Neural crest cell (in vitro differentiated cells): ENCODE measurements at regions not wholly inside any gene's neighbourhood (a gene's known extent, or its start where the extent isn't known, plus 50 kb on each side); places are given as distances from the start of the nearest gene placed in this dataset.

Experiments used
- DNase-seq: peaks from one replicate; pipeline ENCODE4 v3.0.0; 2021; ENCODE audit warnings: low read depth, mixed read lengths, low spot score
- H3K27ac Mint-ChIP-seq: one replicate; pipeline ENCODE4 v1.8.0; 2021; ENCODE audit warnings: mild to moderate bottlenecking, mixed read lengths; ENCODE audit not compliant: unreplicated experiment
- H3K27me3 Mint-ChIP-seq: 2 replicates; pipeline ENCODE4 v1.8.0; 2021; ENCODE audit warnings: low read depth, mild to moderate bottlenecking, mixed read lengths
- H3K36me3 Mint-ChIP-seq: 2 replicates; pipeline ENCODE4 v1.8.0; 2021; ENCODE audit warnings: low read depth, mild to moderate bottlenecking, mixed read lengths
- H3K4me1 Mint-ChIP-seq: 2 replicates; pipeline ENCODE4 v1.8.0; 2021; ENCODE audit warnings: mixed read lengths
- H3K4me3 Mint-ChIP-seq: one replicate; pipeline ENCODE4 v1.8.0; 2021; ENCODE audit warnings: mild to moderate bottlenecking, mixed read lengths
- H3K9me3 Mint-ChIP-seq: 2 replicates; pipeline ENCODE4 v1.8.0; 2021; ENCODE audit warnings: mixed read lengths
- CTCF ChIP-seq: fragments of 200-600 bp; sonication (generic); conservative IDR thresholded peaks from 2 replicates; pipeline ENCODE4 v1.5.0; 2021; ENCODE audit warnings: antibody characterized with exemption, mild to moderate bottlenecking

DNA sequence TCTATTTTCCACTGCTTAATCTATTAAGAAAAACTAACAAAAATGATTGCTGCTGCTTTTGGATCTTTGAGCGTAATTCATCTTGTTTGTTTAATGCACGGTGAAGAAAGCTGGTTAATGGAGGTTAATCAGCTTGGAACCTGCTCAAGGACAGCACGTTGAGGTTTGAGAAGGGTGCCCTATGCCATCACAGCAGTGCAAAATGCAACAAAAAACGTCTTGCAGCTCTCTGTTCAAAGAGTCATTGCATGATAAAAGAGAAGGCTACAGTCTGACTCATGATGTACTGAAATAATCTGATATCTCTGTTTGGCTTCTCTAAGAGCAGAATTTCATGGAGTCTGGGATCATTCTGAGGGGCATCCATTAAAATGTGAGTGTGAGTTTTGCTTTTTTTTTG lies 80.6 kb upstream of the PREP start:
- Mint-ChIP-seq H3K4me1 (peaks cover 31% of the 10 kb centered on the region), H3K27me3 (no peaks in the 10 kb centered on the region), H3K9me3 (no peaks in the 10 kb centered on the region), H3K27ac (no peak overlapping the region), H3K36me3 (no peaks in the 10 kb centered on the region), H3K4me3 (no peak overlapping the region)
- DNase-seq, result no peak
- TF ChIP-seq CTCF, result no peak

GRCh38 chr6:105482921-105483320 lies 80.0 kb upstream of the PREP start:
- no peak for TF ChIP-seq CTCF
- no peaks in the 10 kb centered on the region for H3K9me3 Mint-ChIP-seq

DNA sequence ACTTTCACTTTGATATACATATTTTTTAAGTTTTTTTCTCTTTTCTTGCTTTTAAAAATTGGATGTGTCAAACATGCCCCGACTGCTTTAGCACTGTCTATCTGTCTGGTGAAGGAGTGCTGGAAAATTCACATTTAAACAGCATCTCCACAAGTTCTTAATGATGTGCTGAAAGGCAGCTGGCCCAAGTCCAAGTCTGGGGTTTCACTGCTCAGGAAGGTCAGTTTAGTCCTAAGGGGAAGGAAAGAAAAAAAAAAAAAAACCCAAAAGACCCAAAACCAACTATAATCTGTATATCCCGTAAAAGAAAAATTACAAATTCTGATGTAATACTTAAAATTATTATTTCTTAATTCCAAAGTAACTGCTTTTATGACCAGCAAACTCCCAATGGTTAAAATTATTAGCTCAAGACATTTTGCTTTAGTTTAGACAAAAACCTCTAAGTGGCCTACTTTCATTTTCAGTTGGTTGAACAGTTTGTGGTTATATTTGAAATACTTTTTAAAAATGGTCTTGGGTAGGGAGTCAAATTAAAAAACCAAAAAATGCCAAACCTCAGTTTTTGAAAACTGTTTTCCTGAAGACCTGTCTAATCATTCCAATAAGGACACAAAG lies 79.5 kb upstream of the PREP start:
- Mint-ChIP-seq H3K9me3 (no peaks in the 10 kb centered on the region), H3K4me1 (peaks cover 23% of the 10 kb centered on the region), H3K4me3 (no peak overlapping the region), H3K36me3 (no peaks in the 10 kb centered on the region), H3K27me3 (no peaks in the 10 kb centered on the region), H3K27ac (no peak overlapping the region)
- no peak for DNase-seq
- TF ChIP-seq CTCF, result no peak

More at GRCh38 chr6:105482921-105483320, 80.0 kb upstream of the PREP start:
- Mint-ChIP-seq H3K27ac (no peak overlapping the region), H3K4me3 (no peak overlapping the region), H3K4me1 (peaks cover 26% of the 10 kb centered on the region), H3K27me3 (no peaks in the 10 kb centered on the region), H3K36me3 (no peaks in the 10 kb centered on the region)
- no peak for DNase-seq

DNA sequence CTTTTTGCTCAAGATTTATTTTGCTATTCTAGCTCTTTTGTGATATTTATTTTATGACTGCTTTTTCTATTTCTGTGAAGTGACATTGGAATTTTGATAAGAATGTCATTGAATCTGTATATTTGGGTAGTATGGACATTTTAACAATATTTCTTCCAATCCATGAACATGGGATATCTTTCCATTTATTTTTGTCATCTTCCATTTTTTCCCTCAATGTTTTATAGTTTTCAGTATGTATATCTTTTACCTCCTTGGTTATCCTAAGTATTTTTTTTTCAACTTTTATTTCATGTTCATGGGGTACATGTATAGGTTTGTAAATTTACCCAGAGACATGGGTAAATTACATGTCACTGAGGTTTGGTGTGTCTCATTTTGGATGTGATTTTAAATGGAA lies 74.1 kb upstream of the PREP start:
- TF ChIP-seq CTCF, result no peak
- no peaks in the 10 kb centered on the region for H3K27me3 Mint-ChIP-seq
- H3K4me3 Mint-ChIP-seq, result no peak overlapping the region
- peaks cover 20% of the 10 kb centered on the region for H3K4me1 Mint-ChIP-seq
- peaks cover 9% of the 10 kb centered on the region for H3K36me3 Mint-ChIP-seq
- no peak for DNase-seq
- peaks cover 17% of the 10 kb centered on the region for H3K9me3 Mint-ChIP-seq
- H3K27ac Mint-ChIP-seq, result no peak overlapping the region

DNA sequence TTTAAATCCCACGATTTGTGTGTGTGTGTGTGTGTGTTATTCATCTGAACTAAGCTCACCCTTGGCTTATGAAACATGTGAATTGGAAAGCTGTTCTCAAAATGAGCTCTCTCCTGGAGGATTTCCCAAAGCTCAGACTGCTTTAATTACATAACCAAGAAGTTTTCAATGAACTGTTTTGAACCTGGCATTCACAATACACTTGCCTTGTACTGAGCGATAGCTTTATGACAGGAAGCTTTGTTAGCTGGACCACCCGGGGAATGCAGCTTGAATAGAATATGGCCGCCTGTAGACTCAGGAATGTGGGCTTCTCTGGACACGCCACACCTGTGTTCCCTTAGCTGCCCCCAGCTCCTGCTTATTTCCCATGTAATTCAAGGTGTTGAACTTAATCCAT lies 71.4 kb upstream of the PREP start:
- no peaks in the 10 kb centered on the region for H3K27me3 Mint-ChIP-seq
- H3K9me3 Mint-ChIP-seq, result peaks cover 17% of the 10 kb centered on the region
- peaks cover 41% of the 10 kb centered on the region for H3K4me1 Mint-ChIP-seq
- TF ChIP-seq CTCF, result no peak
- no peak overlapping the region for H3K4me3 Mint-ChIP-seq
- no peak overlapping the region for H3K27ac Mint-ChIP-seq
- peaks cover 9% of the 10 kb centered on the region for H3K36me3 Mint-ChIP-seq
- no peak for DNase-seq
